H9 (cell line): ENCODE measurements at regions not wholly inside any gene's neighbourhood (a gene's known extent, or its start where the extent isn't known, plus 50 kb on each side); places are given as distances from the start of the nearest gene placed in this dataset.

Experiments
- DNase-seq: peaks from one replicate; pipeline ENCODE4 v3.0.0-alpha.2; 2017
- H2AFZ ChIP-seq: one replicate; pipeline ENCODE4 v1.6.1; 2013; ENCODE audit warnings: mild to moderate bottlenecking, low read length, control low read depth, moderate library complexity
- H2AK5ac ChIP-seq: 2 replicates; pipeline ENCODE4 v1.6.1; 2013; ENCODE audit warnings: low read length, control low read depth, mixed read lengths; ENCODE audit not compliant: insufficient read length
- H2BK120ac ChIP-seq: one replicate; pipeline ENCODE4 v1.6.1; 2013; ENCODE audit warnings: low read depth, mild to moderate bottlenecking, low read length, control low read depth, inconsistent platforms; ENCODE audit not compliant: poor library complexity, severe bottlenecking
- H2BK12ac ChIP-seq: 2 replicates; pipeline ENCODE4 v1.6.1; 2013; ENCODE audit warnings: low read length, control low read depth, mixed read lengths, low read depth; ENCODE audit not compliant: insufficient read length
- H2BK15ac ChIP-seq: 2 replicates; pipeline ENCODE4 v1.6.1; 2013; ENCODE audit warnings: low read depth, low read length, control low read depth
- H2BK20ac ChIP-seq: one replicate; pipeline ENCODE4 v1.6.1; 2013; ENCODE audit warnings: low read depth, mild to moderate bottlenecking, low read length, control low read depth, inconsistent platforms; ENCODE audit not compliant: poor library complexity, severe bottlenecking
- H2BK5ac ChIP-seq: 2 replicates; pipeline ENCODE4 v1.6.1; 2013; ENCODE audit warnings: low read length, control low read depth, mixed read lengths; ENCODE audit not compliant: insufficient read length
- H3K14ac ChIP-seq: 2 replicates; pipeline ENCODE4 v1.6.1; 2013; ENCODE audit warnings: low read length, control low read depth; ENCODE audit not compliant: insufficient read depth
- H3K18ac ChIP-seq: 2 replicates; pipeline ENCODE4 v1.6.1; 2013; ENCODE audit warnings: low read depth, mild to moderate bottlenecking, mixed read lengths, low read length, control low read depth; ENCODE audit not compliant: insufficient read length
- H3K23ac ChIP-seq: 2 replicates; pipeline ENCODE4 v1.6.1; 2013; ENCODE audit warnings: low read length, control low read depth, mixed read lengths, low read depth; ENCODE audit not compliant: insufficient read length
- H3K23me2 ChIP-seq: 2 replicates; pipeline ENCODE4 v1.6.1; 2013; ENCODE audit warnings: low read depth, mild to moderate bottlenecking, mixed read lengths, low read length, control low read depth; ENCODE audit not compliant: insufficient read length, poor library complexity, severe bottlenecking
- H3K27ac ChIP-seq: 2 replicates; pipeline ENCODE4 v1.5.1; 2013; ENCODE audit warnings: low read length, control low read depth, mixed read lengths, low read depth; ENCODE audit not compliant: insufficient read length
- H3K27me3 ChIP-seq: 2 replicates; pipeline ENCODE4 v1.6.1; 2013; ENCODE audit warnings: low read length, control low read depth, inconsistent platforms; ENCODE audit not compliant: insufficient read depth
- H3K4ac ChIP-seq: 2 replicates; pipeline ENCODE4 v1.6.1; 2013; ENCODE audit warnings: low read depth, mild to moderate bottlenecking, control low read depth, inconsistent platforms, low read length, moderate library complexity
- H3K4me1 ChIP-seq: 2 replicates; pipeline ENCODE4 v1.6.1; 2013; ENCODE audit warnings: low read length, control low read depth, inconsistent platforms; ENCODE audit not compliant: insufficient read depth
- H3K4me2 ChIP-seq: 2 replicates; pipeline ENCODE4 v1.6.1; 2013; ENCODE audit warnings: low read length, control low read depth, mixed read lengths; ENCODE audit not compliant: insufficient read length, insufficient read depth
- H3K56ac ChIP-seq: 2 replicates; pipeline ENCODE4 v1.6.1; 2013; ENCODE audit warnings: low read depth, mild to moderate bottlenecking, mixed read lengths, low read length, control low read depth; ENCODE audit not compliant: insufficient read length
- H3K79me1 ChIP-seq: 2 replicates; pipeline ENCODE4 v1.6.1; 2013; ENCODE audit warnings: low read depth, mild to moderate bottlenecking, moderate library complexity, low read length, control low read depth, inconsistent platforms; ENCODE audit not compliant: insufficient read depth, poor library complexity, severe bottlenecking
- H3K79me2 ChIP-seq: 2 replicates; pipeline ENCODE4 v1.6.1; 2013; ENCODE audit warnings: low read length, control low read depth, inconsistent platforms; ENCODE audit not compliant: insufficient read depth
- H3K9ac ChIP-seq: 2 replicates; pipeline ENCODE4 v1.6.1; 2013; ENCODE audit warnings: low read length, control low read depth, mixed read lengths; ENCODE audit not compliant: insufficient read length; ENCODE audit errors: extremely low read depth
- H3K9me3 ChIP-seq: one replicate; pipeline ENCODE4 v1.6.1; 2013; ENCODE audit warnings: low read depth, low read length, inconsistent platforms; ENCODE audit not compliant: control insufficient read depth
- H3T11ph ChIP-seq: one replicate; pipeline ENCODE4 v1.6.1; 2013; ENCODE audit warnings: mild to moderate bottlenecking, low read length, control low read depth, inconsistent platforms
- H4K20me1 ChIP-seq: one replicate; pipeline ENCODE4 v1.6.1; 2013; ENCODE audit not compliant: control insufficient read depth, insufficient read length, insufficient read depth
- H4K5ac ChIP-seq: 2 replicates; pipeline ENCODE4 v1.6.1; 2013; ENCODE audit warnings: low read depth, mild to moderate bottlenecking, mixed read lengths, low read length, control low read depth; ENCODE audit not compliant: insufficient read length
- H4K8ac ChIP-seq: replicated peaks from 2 replicates; pipeline ENCODE4 v1.6.1; 2013; ENCODE audit warnings: low read length, control low read depth, mixed read lengths, low read depth; ENCODE audit not compliant: insufficient read length
- H4K91ac ChIP-seq: 2 replicates; pipeline ENCODE4 v1.6.1; 2013; ENCODE audit warnings: low read depth, mild to moderate bottlenecking, moderate library complexity, mixed read lengths, low read length, control low read depth; ENCODE audit not compliant: insufficient read length
- H3K27ac Mint-ChIP-seq, 3 experiments: 2 replicates in 2 of 3; 3 replicates in 1 of 3; pipeline ENCODE4 v1.8.0; 2020 to 2021; ENCODE audit warnings: mixed read lengths in 3 of 3, mild to moderate bottlenecking in 1 of 3, moderate library complexity in 1 of 3
- H3K27me3 Mint-ChIP-seq: 2 replicates; pipeline ENCODE4 v1.8.0; 2021; ENCODE audit warnings: low read depth, mild to moderate bottlenecking, moderate library complexity, mixed read lengths
- H3K36me3 Mint-ChIP-seq, 3 experiments: 2 replicates in 2 of 3; 3 replicates in 1 of 3; pipeline ENCODE4 v1.8.0; 2020 to 2021; ENCODE audit warnings: low read depth in 3 of 3, mixed read lengths in 3 of 3; ENCODE audit not compliant: insufficient read depth in 1 of 3
- H3K4me1 Mint-ChIP-seq, 2 experiments: 2 replicates each; pipeline ENCODE4 v1.8.0; 2020; ENCODE audit warnings: mixed read lengths in 2 of 2
- H3K4me3 Mint-ChIP-seq, 2 experiments: 2 replicates in 1 of 2; 3 replicates in 1 of 2; pipeline ENCODE4 v1.8.0; 2020 to 2021; ENCODE audit warnings: mild to moderate bottlenecking in 2 of 2, mixed read lengths in 2 of 2, moderate library complexity in 1 of 2
- H3K9me3 Mint-ChIP-seq, 2 experiments: 2 replicates in 1 of 2; 3 replicates in 1 of 2; pipeline ENCODE4 v1.8.0; 2020; ENCODE audit warnings: mild to moderate bottlenecking in 2 of 2, mixed read lengths in 2 of 2, moderate library complexity in 1 of 2
- WGBS: extraction: QIAGEN DNeasy Blood & Tissue Kit; methylation state at CpG from one replicate; pipeline ENCODE4 v1.1.7; 2013; ENCODE audit warnings: missing lambda C conversion rate, low lambda C conversion rate, mixed read lengths; ENCODE audit not compliant: insufficient read length; ENCODE audit errors: extremely low coverage; 5-methylcytosine and 5-hydroxymethylcytosine counted together
- TF ChIP-seq, protein P1 (sequence below): fragments of 200-600 bp; sonication (generic); conservative IDR thresholded peaks from 3 replicates; pipeline ENCODE4 v1.8.0; 2021; ENCODE audit warnings: antibody characterized with exemption, mild to moderate bottlenecking

DNA sequence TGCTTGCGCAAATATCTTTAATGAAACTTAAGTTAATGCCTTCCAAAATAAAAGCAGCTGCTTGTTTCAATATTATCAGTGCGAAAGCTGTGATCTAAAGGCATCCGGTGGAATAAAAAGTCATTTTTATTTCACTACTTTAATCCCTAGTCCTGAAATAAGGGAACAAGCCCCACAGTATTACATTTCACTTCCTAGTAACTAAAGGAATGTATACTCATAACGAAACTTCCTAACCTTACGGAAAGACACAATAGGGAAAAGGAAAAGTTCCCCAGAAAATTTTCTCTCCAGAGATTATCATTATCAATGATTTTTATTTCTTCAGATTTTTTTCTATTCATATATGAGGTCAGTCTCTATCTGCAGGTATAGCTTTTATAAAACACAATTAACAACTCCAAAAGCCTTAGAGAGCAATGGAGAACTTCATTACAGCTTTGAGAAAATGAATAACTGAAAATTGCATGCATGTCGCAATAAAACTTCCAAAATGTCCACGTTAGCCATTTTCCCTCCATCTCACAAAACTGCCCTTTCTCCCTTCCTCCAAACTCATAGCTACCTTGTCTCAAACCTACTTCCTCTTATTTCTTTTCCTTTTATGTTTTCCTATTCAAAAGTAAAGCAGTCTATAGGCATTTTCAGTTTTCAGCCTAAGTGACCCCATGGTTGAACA is 154.3 kb upstream of the MED13 start:
- no peaks in the 10 kb centered on the region for H3K4me1 ChIP-seq
- H3K27ac ChIP-seq: no peak overlapping the region
- no peak overlapping the region for H2BK20ac ChIP-seq
- no peak overlapping the region for H2BK5ac ChIP-seq
- no peaks in the 10 kb centered on the region for H3K9me3 ChIP-seq
- H3K27me3 ChIP-seq: no peaks in the 10 kb centered on the region
- no peak overlapping the region for H3K23ac ChIP-seq
- H3K27ac Mint-ChIP-seq: no peak overlapping the region
- no peak overlapping the region for H2BK120ac ChIP-seq
- H4K20me1 ChIP-seq: no peaks in the 10 kb centered on the region
- H4K91ac ChIP-seq: no peak overlapping the region
- H3K9ac ChIP-seq: no peak overlapping the region
- no peak overlapping the region for H4K8ac ChIP-seq
- no peak overlapping the region for H2AFZ ChIP-seq
- no peaks in the 10 kb centered on the region for H3K23me2 ChIP-seq
- peaks cover 4 to 7% of the 10 kb centered on the region in 2 experiments; a peak in 4 of 5 replicates for H3K9me3 Mint-ChIP-seq
- no peak overlapping the region for H2BK15ac ChIP-seq
- H2AK5ac ChIP-seq: no peak overlapping the region
- no peak overlapping the region for H3K4me2 ChIP-seq
- no peaks in the 10 kb centered on the region for H3K4me1 Mint-ChIP-seq
- TF ChIP-seq, protein P1, sequence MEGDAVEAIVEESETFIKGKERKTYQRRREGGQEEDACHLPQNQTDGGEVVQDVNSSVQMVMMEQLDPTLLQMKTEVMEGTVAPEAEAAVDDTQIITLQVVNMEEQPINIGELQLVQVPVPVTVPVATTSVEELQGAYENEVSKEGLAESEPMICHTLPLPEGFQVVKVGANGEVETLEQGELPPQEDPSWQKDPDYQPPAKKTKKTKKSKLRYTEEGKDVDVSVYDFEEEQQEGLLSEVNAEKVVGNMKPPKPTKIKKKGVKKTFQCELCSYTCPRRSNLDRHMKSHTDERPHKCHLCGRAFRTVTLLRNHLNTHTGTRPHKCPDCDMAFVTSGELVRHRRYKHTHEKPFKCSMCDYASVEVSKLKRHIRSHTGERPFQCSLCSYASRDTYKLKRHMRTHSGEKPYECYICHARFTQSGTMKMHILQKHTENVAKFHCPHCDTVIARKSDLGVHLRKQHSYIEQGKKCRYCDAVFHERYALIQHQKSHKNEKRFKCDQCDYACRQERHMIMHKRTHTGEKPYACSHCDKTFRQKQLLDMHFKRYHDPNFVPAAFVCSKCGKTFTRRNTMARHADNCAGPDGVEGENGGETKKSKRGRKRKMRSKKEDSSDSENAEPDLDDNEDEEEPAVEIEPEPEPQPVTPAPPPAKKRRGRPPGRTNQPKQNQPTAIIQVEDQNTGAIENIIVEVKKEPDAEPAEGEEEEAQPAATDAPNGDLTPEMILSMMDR: no peak
- no peak overlapping the region for H2BK12ac ChIP-seq
- H3T11ph ChIP-seq: no peak overlapping the region
- DNase-seq: no peak
- H3K79me2 ChIP-seq: no peaks in the 10 kb centered on the region
- no CpG with 5 or more reads among the region's 7 CpGs for WGBS
- no peak overlapping the region for H3K14ac ChIP-seq
- no peaks in the 10 kb centered on the region for H3K79me1 ChIP-seq
- no peak overlapping the region for H3K4ac ChIP-seq
- H3K4me3 Mint-ChIP-seq: no peak overlapping the region
- no peak overlapping the region for H3K18ac ChIP-seq
- H3K36me3 Mint-ChIP-seq: 0 out of 7 replicates have a peak, but pooled peaks cover 0 to 3% (median 0%) of the 10 kb centered on the region in 3 experiments
- H4K5ac ChIP-seq: no peak overlapping the region
- H3K56ac ChIP-seq: no peak overlapping the region
- H3K27me3 Mint-ChIP-seq: no peaks in the 10 kb centered on the region
